OCI-LY1 (cell line): ENCODE measurements at regions not wholly inside any gene's neighbourhood (a gene's known extent, or its start where the extent isn't known, plus 50 kb on each side); places are given as distances from the start of the nearest gene placed in this dataset.

Experiments
- CTCF ChIP-seq: fragments of 200-600 bp; sonication (generic), shearing (Covaris generic); IDR thresholded peaks from 2 replicates; pipeline ENCODE4 v1.5.1; 2017; ENCODE audit warnings: mild to moderate bottlenecking, antibody characterized with exemption, low read length, moderate library complexity, mixed read lengths
- EZH2 ChIP-seq: fragments of 200-600 bp; sonication (generic), shearing (Covaris generic); IDR thresholded peaks from 2 replicates; pipeline ENCODE4 v1.8.0; 2017; ENCODE audit warnings: borderline replicate concordance, mixed run types, mild to moderate bottlenecking, antibody characterized with exemption, low read length, moderate library complexity, mixed read lengths

- TF ChIP-seq CTCF: no peak
- no peak for TF ChIP-seq EZH2
Measured at GRCh38 chr1:70581661-70582060, 170.6 kb downstream of the CTH start.
